ENCODE measurements at regions not wholly inside any gene's neighbourhood (a gene's known extent, or its start where the extent isn't known, plus 50 kb on each side); places are given as distances from the start of the nearest gene placed in this dataset.

- no peak for TF ChIP-seq EZH2 (IDR thresholded peaks at IDR 0.05)
- TF ChIP-seq POLR2AphosphoS5 (IDR thresholded peaks at IDR 0.05; ENCODE audit: borderline replicate concordance, low read depth, low read length): no peak
- no peak for TF ChIP-seq FOXP2 (optimal IDR thresholded peaks at IDR 0.05; ENCODE audit: control extremely low read depth, extremely low read length, insufficient read depth)
Measured at GRCh38 chr14:101118233-101118632, 214.7 kb upstream of the RTL1 start.

Measured in SK-N-MC (cell line).